ENCODE measurements at regions not wholly inside any gene's neighbourhood (a gene's known extent, or its start where the extent isn't known, plus 50 kb on each side); places are given as distances from the start of the nearest gene placed in this dataset.
A peak's percentile ranks its signal among the peaks of the same experiment; 100 is the strongest.

GRCh38 chr7:35348611-35349400 is 94.9 kb upstream of the TBX20 start:
- TF ChIP-seq REST (IDR thresholded peaks at IDR 0.05; ENCODE audit: low read depth), result no peak
- no peak for TF ChIP-seq EP300 (IDR thresholded peaks at IDR 0.05; ENCODE audit: borderline replicate concordance)
- no peak for TF ChIP-seq TCF12 (IDR thresholded peaks at IDR 0.05; ENCODE audit: low read depth)
- no peak for TF ChIP-seq NFIC (IDR thresholded peaks at IDR 0.05)
- no peak for TF ChIP-seq CEBPB (IDR thresholded peaks at IDR 0.05)
- TF ChIP-seq MAX (IDR thresholded peaks at IDR 0.05), result no peak
- no peak for TF ChIP-seq EGR1 (IDR thresholded peaks at IDR 0.05)

- TF ChIP-seq REST (IDR thresholded peaks at IDR 0.05; ENCODE audit: low read depth) (no peak), CREB1 (IDR thresholded peaks at IDR 0.05; ENCODE audit: low read depth) (no peak), RAD21 (IDR thresholded peaks at IDR 0.05; ENCODE audit: low read depth) (no peak), FOXM1 (IDR thresholded peaks at IDR 0.05; ENCODE audit: borderline replicate concordance, low read depth) (no peak), TEAD4 (IDR thresholded peaks at IDR 0.05) (no peak), USF1 (IDR thresholded peaks at IDR 0.05) (no peak), TAF1 (IDR thresholded peaks at IDR 0.05; ENCODE audit: low read depth) (no peak), NFIC (IDR thresholded peaks at IDR 0.05) (no peak), EP300 (IDR thresholded peaks at IDR 0.05; ENCODE audit: borderline replicate concordance) (no peak), CEBPB (IDR thresholded peaks at IDR 0.05) (no peak)
Measured at GRCh38 chr7:35342786-35343185, 88.9 kb upstream of the TBX20 start.

- TF ChIP-seq CREB1 (IDR thresholded peaks at IDR 0.05; ENCODE audit: low read depth) (no peak), USF1 (IDR thresholded peaks at IDR 0.05) (peak; percentile 36; the same call in 1 of the 2 replicates)
Measured at GRCh38 chr7:35339811-35340210, 85.9 kb upstream of the TBX20 start.

- TF ChIP-seq YY1 (IDR thresholded peaks at IDR 0.05; ENCODE audit: low read depth) (no peak), REST (IDR thresholded peaks at IDR 0.05; ENCODE audit: low read depth) (no peak), TCF12 (IDR thresholded peaks at IDR 0.05; ENCODE audit: low read depth) (no peak), MAX (IDR thresholded peaks at IDR 0.05) (no peak), FOXM1 (IDR thresholded peaks at IDR 0.05; ENCODE audit: borderline replicate concordance, low read depth) (no peak), CEBPB (IDR thresholded peaks at IDR 0.05) (no peak), RAD21 (IDR thresholded peaks at IDR 0.05; ENCODE audit: low read depth) (no peak), NFIC (IDR thresholded peaks at IDR 0.05) (no peak), USF1 (IDR thresholded peaks at IDR 0.05) (no peak), EGR1 (IDR thresholded peaks at IDR 0.05) (no peak), TAF1 (IDR thresholded peaks at IDR 0.05; ENCODE audit: low read depth) (no peak)
Measured at GRCh38 chr7:35336444-35336843, 82.5 kb upstream of the TBX20 start.

GRCh38 chr7:35334506-35334905 is 80.6 kb upstream of the TBX20 start:
- no peak for TF ChIP-seq TEAD4 (IDR thresholded peaks at IDR 0.05)
- TF ChIP-seq RAD21 (IDR thresholded peaks at IDR 0.05; ENCODE audit: low read depth), result no peak
- no peak for TF ChIP-seq MAX (IDR thresholded peaks at IDR 0.05)
- no peak for TF ChIP-seq EP300 (IDR thresholded peaks at IDR 0.05; ENCODE audit: borderline replicate concordance)
- no peak for TF ChIP-seq YY1 (IDR thresholded peaks at IDR 0.05; ENCODE audit: low read depth)
- TF ChIP-seq NFIC (IDR thresholded peaks at IDR 0.05), result no peak
- TF ChIP-seq USF1 (IDR thresholded peaks at IDR 0.05), result no peak
- TF ChIP-seq TAF1 (IDR thresholded peaks at IDR 0.05; ENCODE audit: low read depth), result no peak
